SU-DHL-6 (cell line): ENCODE measurements at regions not wholly inside any gene's neighbourhood (a gene's known extent, or its start where the extent isn't known, plus 50 kb on each side); places are given as distances from the start of the nearest gene placed in this dataset.

ENCODE experiments used
- CTCF ChIP-seq: fragments of 200-600 bp; sonication (generic); IDR thresholded peaks from one replicate; pipeline ENCODE4 v1.5.1; 2017; ENCODE audit warnings: antibody characterized with exemption, mild to moderate bottlenecking, low read length, moderate library complexity; ENCODE audit not compliant: insufficient read depth, poor library complexity, severe bottlenecking
- EZH2phosphoT487 ChIP-seq: fragments of 200-600 bp; sonication (generic), shearing (Covaris generic); conservative IDR thresholded peaks from 2 replicates; pipeline ENCODE4 v1.6.1; 2018; ENCODE audit warnings: mild to moderate bottlenecking, antibody characterized with exemption, low read length, moderate library complexity, mixed read lengths

DNA sequence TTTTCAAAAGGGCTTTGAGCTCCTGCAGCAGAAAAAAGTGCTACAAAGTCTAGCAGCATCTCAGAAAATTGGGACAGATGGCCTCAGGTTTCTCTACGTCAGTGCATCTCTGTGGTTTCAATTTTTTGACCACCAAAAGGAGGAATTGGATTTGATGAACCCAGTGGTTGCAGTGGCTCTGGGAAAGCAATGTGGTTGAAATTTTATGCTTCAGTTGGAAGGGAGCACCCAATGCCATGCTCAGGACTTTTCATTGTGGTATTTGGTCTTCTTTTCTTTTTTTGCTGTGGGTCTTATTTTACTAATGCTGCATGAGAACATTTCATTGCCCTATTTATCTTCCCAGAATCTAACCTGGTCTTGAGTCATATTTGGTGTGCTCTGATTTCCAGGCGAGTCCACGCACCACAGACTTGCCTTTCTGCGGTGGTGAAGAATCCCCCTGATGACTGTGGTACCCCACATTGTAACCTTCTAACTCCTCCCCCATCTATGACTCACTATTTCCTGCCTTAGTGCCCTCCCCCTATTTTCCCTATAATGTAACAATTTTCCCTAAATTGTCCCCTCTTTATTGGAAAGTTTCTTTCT, 56.7 kb downstream of the S1PR1 start:
- TF ChIP-seq CTCF (no peak), EZH2phosphoT487 (no peak)
